ENCODE measurements at regions not wholly inside any gene's neighbourhood (a gene's known extent, or its start where the extent isn't known, plus 50 kb on each side); places are given as distances from the start of the nearest gene placed in this dataset.

GRCh38 chr16:26189536-26189935 is 497.8 kb downstream of the HS3ST4 start:
- ChIA-PET CTCF (no interaction called here), POLR2A (no interaction called here)

- CTCF ChIA-PET, result no interaction called here
Measured at GRCh38 chr16:26194526-26194925, 502.8 kb downstream of the HS3ST4 start.

GRCh38 chr16:26195225-26195624 is 503.5 kb downstream of the HS3ST4 start:
- POLR2A ChIA-PET, result no interaction called here

More at GRCh38 chr16:26194526-26194925, 502.8 kb downstream of the HS3ST4 start:
- POLR2A ChIA-PET, result no interaction called here

GRCh38 chr16:26196310-26196709 is 504.6 kb downstream of the HS3ST4 start:
- ChIA-PET POLR2A (no interaction called here), CTCF (no interaction called here)

More at GRCh38 chr16:26195225-26195624, 503.5 kb downstream of the HS3ST4 start:
- CTCF ChIA-PET, result no interaction called here

- ChIA-PET POLR2A (no interaction called here), CTCF (no interaction called here)
Measured at GRCh38 chr16:26196802-26197201, 505.0 kb downstream of the HS3ST4 start.

GRCh38 chr16:26197707-26198106 is 505.9 kb downstream of the HS3ST4 start:
- CTCF ChIA-PET, result no interaction called here
- POLR2A ChIA-PET, result no interaction called here

- ChIA-PET POLR2A (no interaction called here), CTCF (no interaction called here)
Measured at GRCh38 chr16:26198221-26198620, 506.5 kb downstream of the HS3ST4 start.

GRCh38 chr16:26204138-26204537 is 512.4 kb downstream of the HS3ST4 start:
- POLR2A ChIA-PET, result no interaction called here
- CTCF ChIA-PET, result no interaction called here

- ChIA-PET CTCF (no interaction called here), POLR2A (no interaction called here)
Measured at GRCh38 chr16:26211542-26211941, 519.8 kb downstream of the HS3ST4 start.

GRCh38 chr16:26212599-26212998 is 520.8 kb downstream of the HS3ST4 start:
- ChIA-PET POLR2A (no interaction called here), CTCF (no interaction called here)

- POLR2A ChIA-PET, result no interaction called here
- CTCF ChIA-PET, result no interaction called here
Measured at GRCh38 chr16:26214581-26215174, 522.9 kb downstream of the HS3ST4 start.

- ChIA-PET POLR2A (no interaction called here), CTCF (no interaction called here)
Measured at GRCh38 chr16:26220894-26221293, 529.1 kb downstream of the HS3ST4 start.

GRCh38 chr16:26231647-26232046 is 539.9 kb downstream of the HS3ST4 start:
- POLR2A ChIA-PET, result no interaction called here
- CTCF ChIA-PET, result no interaction called here

- ChIA-PET CTCF (no interaction called here), POLR2A (no interaction called here)
Measured at GRCh38 chr16:26240807-26241206, 549.0 kb downstream of the HS3ST4 start.

GRCh38 chr16:26247063-26247462 is 555.3 kb downstream of the HS3ST4 start:
- ChIA-PET CTCF (no interaction called here), POLR2A (no interaction called here)

- POLR2A ChIA-PET, result no interaction called here
- CTCF ChIA-PET, result no interaction called here
Measured at GRCh38 chr16:26252598-26252997, 560.8 kb downstream of the HS3ST4 start.

GRCh38 chr16:26261621-26262020 is 569.9 kb downstream of the HS3ST4 start:
- ChIA-PET CTCF (no interaction called here), POLR2A (no interaction called here)

- CTCF ChIA-PET, result no interaction called here
- POLR2A ChIA-PET, result no interaction called here
Measured at GRCh38 chr16:26263406-26263805, 571.6 kb downstream of the HS3ST4 start.

GRCh38 chr16:26267641-26268040 is 575.9 kb downstream of the HS3ST4 start:
- ChIA-PET POLR2A (no interaction called here), CTCF (no interaction called here)

- ChIA-PET POLR2A (no interaction called here), CTCF (no interaction called here)
Measured at GRCh38 chr16:26269673-26270072, 577.9 kb downstream of the HS3ST4 start.

GRCh38 chr16:26273607-26274006 is 581.8 kb downstream of the HS3ST4 start:
- ChIA-PET CTCF (no interaction called here), POLR2A (no interaction called here)

- POLR2A ChIA-PET, result no interaction called here
- CTCF ChIA-PET, result no interaction called here
Measured at GRCh38 chr16:26275021-26275590, 583.3 kb downstream of the HS3ST4 start.

GRCh38 chr16:26276289-26276688 is 584.5 kb downstream of the HS3ST4 start:
- ChIA-PET POLR2A (no interaction called here), CTCF (no interaction called here)
